ENCODE measurements at regions not wholly inside any gene's neighbourhood (a gene's known extent, or its start where the extent isn't known, plus 50 kb on each side); places are given as distances from the start of the nearest gene placed in this dataset.

DNA sequence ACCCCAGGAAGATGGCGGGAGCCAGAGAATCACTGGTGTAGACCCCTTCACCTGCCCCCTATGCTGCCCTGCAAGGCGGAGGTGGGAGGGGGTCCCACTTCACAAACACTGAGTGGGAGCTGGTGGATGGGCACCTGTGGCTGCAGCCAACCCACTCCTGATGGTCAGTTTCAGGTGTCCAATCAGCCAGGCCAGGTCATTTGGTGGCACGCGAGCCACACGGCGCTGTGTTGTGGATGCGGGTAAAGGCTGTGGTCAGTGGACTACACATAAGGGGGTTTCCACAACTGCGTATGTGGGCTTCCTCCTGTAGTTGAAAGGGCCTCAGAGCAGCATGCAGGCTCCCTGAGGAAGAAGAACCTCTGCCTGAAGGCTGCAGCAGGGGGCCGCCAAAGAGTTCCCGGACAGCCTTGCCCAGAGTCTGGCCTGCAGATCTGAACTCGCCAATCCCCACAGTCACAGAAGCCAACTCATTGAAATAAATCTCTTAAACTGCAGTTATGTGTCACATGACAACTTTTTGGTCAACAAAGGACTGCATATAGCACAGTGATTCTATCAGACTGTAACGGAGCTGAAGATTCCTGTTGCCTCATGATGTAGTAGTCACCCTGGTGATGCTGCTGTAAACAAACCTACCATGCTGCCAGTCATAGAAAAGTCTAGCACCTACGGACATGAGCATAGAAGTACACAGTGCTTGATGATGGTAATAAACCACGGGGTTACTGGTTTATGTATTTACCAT lies 284.7 kb upstream of the IRX2 start:
- DNase-seq: no peak

DNA sequence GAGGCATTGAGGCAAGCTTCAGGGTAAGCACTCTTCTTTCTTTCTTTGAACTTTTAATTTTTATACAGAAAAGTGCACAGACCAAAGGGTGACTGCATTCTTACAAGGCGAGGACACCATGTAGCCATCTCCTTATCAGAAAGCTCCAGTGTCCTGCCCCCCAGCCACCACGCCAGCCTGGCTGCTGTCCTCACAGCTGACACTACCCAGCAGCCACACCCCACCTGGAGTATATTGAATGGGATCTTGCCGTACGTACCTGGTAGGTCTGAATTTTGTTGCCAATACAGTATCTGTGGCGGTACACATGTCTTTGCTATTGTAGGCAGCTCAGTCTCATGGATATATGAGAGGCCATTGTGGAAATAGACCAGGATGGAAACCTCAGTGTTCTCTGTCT lies 284.0 kb upstream of the IRX2 start:
- DNase-seq: no peak

GRCh38 chr5:3034881-3035280 lies 283.4 kb upstream of the IRX2 start:
- DNase-seq: no peak

GRCh38 chr5:3034449-3034848 lies 283.0 kb upstream of the IRX2 start:
- DNase-seq: no peak

GRCh38 chr5:3033033-3033755 lies 281.7 kb upstream of the IRX2 start:
- no peak for DNase-seq

GRCh38 chr5:3032513-3032912 lies 281.0 kb upstream of the IRX2 start:
- no peak for DNase-seq

DNA sequence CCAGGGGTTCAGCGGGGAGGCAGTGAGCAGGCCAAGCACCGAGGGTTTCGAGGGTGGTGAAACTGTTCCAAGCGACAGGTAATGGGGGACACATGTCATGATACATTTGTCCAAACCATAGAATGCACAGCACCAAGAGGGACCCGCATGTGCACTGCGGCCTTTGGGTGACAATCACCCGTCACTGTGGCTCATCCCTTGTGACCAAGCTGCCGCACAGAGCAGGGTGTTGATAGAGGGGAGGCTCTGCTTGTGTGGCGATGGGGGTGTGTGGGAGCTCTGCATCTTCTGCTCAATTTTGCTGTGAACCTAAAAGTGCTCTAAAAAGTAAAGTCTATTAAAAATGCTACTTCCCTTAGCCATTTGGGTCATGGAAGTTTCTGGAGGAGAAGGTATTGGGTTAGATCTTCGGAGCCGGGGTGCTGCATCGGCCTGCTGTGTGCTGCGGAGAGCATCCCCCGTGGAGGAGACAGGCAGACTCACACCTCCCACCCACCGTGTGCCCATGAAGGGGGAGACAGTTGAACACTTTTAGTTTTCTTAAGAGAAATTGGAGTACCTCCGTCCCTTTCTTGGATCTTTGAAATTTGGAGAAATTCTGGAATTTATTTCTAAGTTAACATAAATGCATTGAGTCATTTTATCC lies 280.4 kb upstream of the IRX2 start:
- no peak for DNase-seq

- no peak for DNase-seq
These were observed 279.2 kb upstream of the IRX2 start for GRCh38 chr5:3030511-3031165.

DNA sequence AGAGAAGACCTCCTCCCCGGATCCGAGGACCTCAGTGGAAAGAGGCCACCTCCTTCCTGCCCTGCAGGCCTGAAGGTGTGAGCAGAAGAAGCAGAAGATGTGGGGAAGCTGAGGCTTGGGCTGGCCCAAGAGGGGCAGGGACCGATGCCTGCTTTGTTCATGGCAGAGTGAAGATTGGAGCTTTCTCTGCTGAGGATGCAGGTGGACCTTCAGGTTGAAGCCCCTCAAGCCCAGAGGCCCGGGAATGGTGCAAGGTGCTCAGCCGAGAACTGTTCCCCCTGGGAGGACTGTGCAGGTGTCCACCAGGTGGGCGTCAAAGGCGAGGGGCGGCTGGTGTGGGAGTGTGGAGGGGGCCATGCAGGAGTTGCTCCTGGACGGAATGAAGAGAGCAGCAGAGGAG lies 277.9 kb upstream of the IRX2 start:
- no peak for DNase-seq

- no peak for DNase-seq
These were observed 276.6 kb upstream of the IRX2 start for GRCh38 chr5:3027866-3028635.

- no peak for DNase-seq
These were observed 275.8 kb upstream of the IRX2 start for GRCh38 chr5:3027185-3027865.

- DNase-seq: no peak
These were observed 275.2 kb upstream of the IRX2 start for GRCh38 chr5:3026651-3027050.

GRCh38 chr5:3026099-3026498 lies 274.6 kb upstream of the IRX2 start:
- no peak for DNase-seq

- no peak for DNase-seq
These were observed 273.9 kb upstream of the IRX2 start for GRCh38 chr5:3025392-3025791.

- DNase-seq: no peak
These were observed 273.5 kb upstream of the IRX2 start for GRCh38 chr5:3024976-3025375.

- DNase-seq: no peak
These were observed 273.1 kb upstream of the IRX2 start for GRCh38 chr5:3024554-3024953.

DNA sequence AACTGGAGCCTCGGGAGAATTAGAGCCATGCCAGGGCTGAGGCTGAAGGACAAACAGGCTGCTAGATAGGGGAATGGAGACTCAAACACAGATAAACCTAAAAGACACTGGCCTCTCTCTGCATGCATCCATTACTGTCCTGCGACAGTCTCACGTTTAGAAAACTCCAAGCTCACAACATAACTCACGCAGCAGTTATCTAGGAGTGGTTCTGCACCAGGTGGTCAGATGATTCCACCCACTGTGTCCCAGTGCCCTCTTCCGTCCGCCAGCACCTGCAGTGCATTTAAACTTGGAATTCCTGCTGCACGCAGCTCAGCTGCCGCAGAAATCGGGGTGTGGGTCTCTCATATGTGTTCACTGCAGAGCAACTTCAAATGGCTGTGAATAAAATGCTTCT lies 272.6 kb upstream of the IRX2 start:
- no peak for DNase-seq

DNA sequence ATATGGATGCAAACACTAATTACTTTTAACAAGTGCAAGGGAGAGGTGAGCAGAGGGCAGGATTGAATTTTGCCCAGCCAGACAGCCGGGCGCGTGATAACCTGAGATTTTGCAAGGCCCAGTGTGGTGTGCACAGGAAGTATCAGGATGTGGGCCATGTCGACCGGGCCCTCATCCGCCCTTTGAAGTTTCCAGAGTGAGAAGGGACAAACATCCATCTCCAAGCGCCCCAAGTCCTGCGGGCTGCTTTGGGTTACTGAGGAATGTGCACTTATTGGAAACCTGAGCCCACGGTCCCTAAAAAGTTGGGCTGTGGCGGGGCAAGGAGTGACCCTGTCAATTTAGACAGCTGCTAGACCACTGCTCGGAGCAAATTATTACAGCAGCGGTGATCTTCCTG lies 272.2 kb upstream of the IRX2 start:
- DNase-seq: no peak

- no peak for DNase-seq
These were observed 271.2 kb upstream of the IRX2 start for GRCh38 chr5:3022665-3023064.

GRCh38 chr5:3020426-3020825 lies 268.9 kb upstream of the IRX2 start:
- DNase-seq: no peak

DNA sequence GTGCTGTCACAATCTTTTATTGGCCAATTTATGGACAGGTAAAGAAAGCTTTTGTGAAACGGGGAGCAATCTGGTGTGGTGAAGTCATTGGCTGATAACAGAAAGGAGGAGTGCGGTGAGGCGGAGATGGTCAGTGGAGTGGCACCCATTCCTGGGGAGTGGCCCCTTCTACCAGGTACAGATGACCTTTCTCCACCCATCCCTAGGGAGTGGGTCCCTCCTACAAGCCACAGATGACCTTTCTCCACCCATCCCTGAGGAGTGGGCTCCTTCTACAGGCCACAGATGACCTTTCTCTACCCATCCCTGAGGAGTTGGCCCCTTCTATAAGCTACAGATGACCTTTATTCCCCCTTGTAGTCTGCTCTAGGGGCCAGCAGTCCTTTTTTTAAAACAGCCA lies 267.6 kb upstream of the IRX2 start:
- DNase-seq: no peak

DNA sequence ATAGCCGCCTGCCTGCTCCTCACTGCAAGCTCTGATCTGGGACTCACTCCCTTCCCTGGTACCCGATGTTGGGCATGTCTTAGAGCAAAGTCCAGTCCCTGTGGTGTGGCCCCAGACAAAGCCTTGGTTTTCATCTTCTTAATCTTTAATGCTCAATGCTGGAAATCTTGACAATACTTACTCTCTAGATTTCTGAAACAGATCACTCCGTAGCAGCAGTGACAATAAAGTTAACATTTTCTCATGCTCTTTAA lies 260.2 kb upstream of the IRX2 start:
- no peak for DNase-seq
